ENCODE measurements at regions not wholly inside any gene's neighbourhood (a gene's known extent, or its start where the extent isn't known, plus 50 kb on each side); places are given as distances from the start of the nearest gene placed in this dataset.

- H3K4me3 ChIP-seq (ENCODE audit: low read depth, low read length): no peak overlapping the region
- TF ChIP-seq CTCF (IDR thresholded peaks at IDR 0.05; ENCODE audit: low read depth, low read length, missing control alignments): no peak
- no peak for DNase-seq (ENCODE audit: low read depth)
Observed at GRCh38 chr5:143456952-143457547, 53.6 kb upstream of the NR3C1 start.

GRCh38 chr5:143454936-143455516 lies 51.5 kb upstream of the NR3C1 start:
- no peak overlapping the region for H3K4me3 ChIP-seq (ENCODE audit: low read depth, low read length)
- no peak for TF ChIP-seq CTCF (IDR thresholded peaks at IDR 0.05; ENCODE audit: low read depth, low read length, missing control alignments)
- DNase-seq (ENCODE audit: low read depth): no peak

GRCh38 chr5:143453720-143454119 lies 50.2 kb upstream of the NR3C1 start:
- TF ChIP-seq CTCF (IDR thresholded peaks at IDR 0.05; ENCODE audit: low read depth, low read length, missing control alignments): no peak
- H3K4me3 ChIP-seq (ENCODE audit: low read depth, low read length): no peak overlapping the region
- no peak for DNase-seq (ENCODE audit: low read depth)

Data from GM12864 (cell line).